Uterus (tissue), 3 donors: ENCODE measurements at regions not wholly inside any gene's neighbourhood (a gene's known extent, or its start where the extent isn't known, plus 50 kb on each side); places are given as distances from the start of the nearest gene placed in this dataset.

Experiments
- DNase-seq, 2 donors: peaks; one replicate each; pipeline ENCODE4 v3.0.0-alpha.2; 2019 to 2020
- H3K27ac ChIP-seq, 2 donors: fragments of 200-600 bp; sonication (generic); 1 replicate in 1 of 2; 2 replicates in 1 of 2; pipeline ENCODE4 v1.5.1; 2016 to 2018
- H3K27me3 ChIP-seq, 2 donors: fragments of 200-600 bp; sonication (generic); one replicate each; pipeline ENCODE4 v1.5.1; 2018 to 2019; ENCODE audit warnings: control low read depth in 1 of 2
- H3K36me3 ChIP-seq, 2 donors: fragments of 200-600 bp; sonication (generic); one replicate each; pipeline ENCODE4 v1.5.1; 2019; ENCODE audit warnings: control low read depth in 1 of 2
- H3K4me1 ChIP-seq, 2 donors: fragments of 200-600 bp; sonication (generic); one replicate each; pipeline ENCODE4 v1.5.1; 2018 to 2019; ENCODE audit warnings: control low read depth in 1 of 2
- H3K4me3 ChIP-seq, 2 donors: fragments of 200-600 bp; sonication (generic); 1 replicate in 1 of 2; 2 replicates in 1 of 2; pipeline ENCODE4 v1.5.1; 2018 to 2019; ENCODE audit warnings: mild to moderate bottlenecking in 1 of 2
- H3K9me3 ChIP-seq, 2 donors: fragments of 200-600 bp; sonication (generic); one replicate each; pipeline ENCODE4 v1.5.1; 2019; ENCODE audit warnings: control low read depth in 1 of 2
- POLR2A ChIP-seq, 2 donors: fragments of 450-650 bp; IDR thresholded peaks; one replicate each; pipeline ENCODE4 v1.6.1; 2016; ENCODE audit warnings: antibody characterized with exemption in 2 of 2, mild to moderate bottlenecking in 1 of 2, moderate library complexity in 1 of 2
- intact Hi-C: fragments of 100-400 bp; cut with DNase I; formaldehyde crosslinking; loops from one replicate; pipeline ENCODE4 v1.15.1; 2023; ENCODE audit warnings: low total_unique reads
- TF ChIP-seq, protein P1 (sequence below), 4 experiments: fragments of 200-600 bp in 2 of 4; fragments of 450-650 bp in 2 of 4; sonication (generic) in 2 of 4; IDR thresholded peaks; one replicate each; pipeline ENCODE4 v1.5.1; 2016 to 2019; ENCODE audit warnings: antibody characterized with exemption in 4 of 4, mild to moderate bottlenecking in 2 of 4, moderate library complexity in 1 of 4
- donor health status: DM: yes; HTN: yes; CAD: no.

DNA sequence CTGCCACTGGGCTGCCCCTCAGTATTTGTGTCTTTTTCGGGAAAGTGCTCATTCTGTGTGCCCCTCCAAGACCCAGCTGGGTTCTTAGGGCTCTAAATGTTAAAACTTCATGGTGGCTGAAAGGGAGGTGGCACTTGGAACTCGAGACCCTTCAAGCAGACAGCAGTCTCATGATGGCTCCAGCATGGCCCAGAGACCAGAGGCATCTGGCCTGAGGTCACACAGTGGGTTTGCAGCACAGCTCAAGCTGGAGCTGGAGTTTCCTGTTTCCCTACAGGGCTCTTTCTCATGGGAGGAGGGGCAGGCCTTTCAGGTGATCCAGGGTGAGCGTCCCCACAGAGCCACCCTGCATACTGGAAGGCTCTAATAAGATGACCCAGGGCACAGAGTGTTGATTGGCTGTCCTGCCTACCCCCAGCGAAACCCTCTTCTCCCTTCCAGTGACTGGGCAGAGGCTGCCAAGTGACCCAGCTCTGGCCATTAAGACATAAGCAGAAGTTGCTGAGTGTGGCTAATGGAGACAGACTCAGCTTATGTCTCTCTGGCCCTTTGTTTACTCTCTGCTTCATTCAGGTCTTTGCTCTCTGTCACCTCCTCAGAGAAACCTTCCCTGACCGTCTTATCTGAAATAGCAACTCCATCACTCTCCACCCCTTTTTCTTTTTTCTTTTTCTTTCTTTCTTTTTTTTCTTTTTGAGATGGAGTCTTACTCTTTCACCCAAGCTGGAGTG lies 166.6 kb upstream of the SMAD3 start:
- Histone ChIP-seq H3K27me3 (no peaks in the 10 kb centered on the region), H3K9me3 (no peaks in the 10 kb centered on the region), H3K36me3 (no peaks in the 10 kb centered on the region), H3K4me3 (no peak overlapping the region), H3K27ac (no peak overlapping the region), H3K4me1 (no peaks in the 10 kb centered on the region)
- intact Hi-C loops, result no loop called here
- no peak for DNase-seq
- TF ChIP-seq, protein P1, sequence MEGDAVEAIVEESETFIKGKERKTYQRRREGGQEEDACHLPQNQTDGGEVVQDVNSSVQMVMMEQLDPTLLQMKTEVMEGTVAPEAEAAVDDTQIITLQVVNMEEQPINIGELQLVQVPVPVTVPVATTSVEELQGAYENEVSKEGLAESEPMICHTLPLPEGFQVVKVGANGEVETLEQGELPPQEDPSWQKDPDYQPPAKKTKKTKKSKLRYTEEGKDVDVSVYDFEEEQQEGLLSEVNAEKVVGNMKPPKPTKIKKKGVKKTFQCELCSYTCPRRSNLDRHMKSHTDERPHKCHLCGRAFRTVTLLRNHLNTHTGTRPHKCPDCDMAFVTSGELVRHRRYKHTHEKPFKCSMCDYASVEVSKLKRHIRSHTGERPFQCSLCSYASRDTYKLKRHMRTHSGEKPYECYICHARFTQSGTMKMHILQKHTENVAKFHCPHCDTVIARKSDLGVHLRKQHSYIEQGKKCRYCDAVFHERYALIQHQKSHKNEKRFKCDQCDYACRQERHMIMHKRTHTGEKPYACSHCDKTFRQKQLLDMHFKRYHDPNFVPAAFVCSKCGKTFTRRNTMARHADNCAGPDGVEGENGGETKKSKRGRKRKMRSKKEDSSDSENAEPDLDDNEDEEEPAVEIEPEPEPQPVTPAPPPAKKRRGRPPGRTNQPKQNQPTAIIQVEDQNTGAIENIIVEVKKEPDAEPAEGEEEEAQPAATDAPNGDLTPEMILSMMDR (IDR thresholded peaks at IDR 0.05), result no peak
- no peak for TF ChIP-seq POLR2A (IDR thresholded peaks at IDR 0.05)

DNA sequence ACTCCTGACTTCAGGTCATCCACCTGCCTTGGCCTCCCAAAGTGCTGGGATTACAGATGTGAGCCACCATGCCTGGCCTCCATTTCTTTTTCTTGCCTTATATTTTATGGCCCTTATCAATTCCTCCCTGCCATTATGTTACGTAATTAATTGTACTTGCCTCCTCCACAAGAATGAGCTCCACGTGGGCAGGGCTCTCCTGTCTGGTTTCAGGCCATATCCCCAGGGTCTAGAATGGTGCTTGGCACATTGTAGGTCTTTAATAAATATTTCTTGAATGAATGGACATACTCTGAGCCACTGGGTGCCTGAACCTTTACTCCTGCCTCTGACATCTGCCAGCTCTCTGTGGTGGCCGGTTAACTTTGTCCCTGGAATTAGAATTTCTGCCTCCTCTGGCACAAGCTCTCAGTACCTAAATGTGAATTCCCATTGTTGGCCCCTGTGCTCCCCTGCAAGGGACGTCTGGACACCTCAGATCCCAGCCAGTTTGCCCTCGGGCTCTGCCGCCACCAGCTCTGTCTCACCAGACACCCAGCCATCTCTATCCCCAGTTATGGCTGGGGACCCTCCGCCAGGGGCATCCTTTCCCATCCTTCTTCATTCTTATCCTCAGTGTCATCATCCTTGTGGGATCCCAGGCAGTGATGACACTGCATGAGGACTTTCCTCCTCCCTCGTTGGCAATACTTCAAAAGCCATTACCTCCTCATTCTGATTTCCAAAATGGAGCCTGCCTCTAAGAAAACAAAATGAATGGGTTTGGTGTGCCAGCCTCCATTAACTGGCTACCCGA lies 165.6 kb upstream of the SMAD3 start:
- intact Hi-C loops, result no loop called here
- no peaks in the 10 kb centered on the region for H3K9me3 ChIP-seq
- H3K27ac ChIP-seq, result no peak overlapping the region
- no peak overlapping the region for H3K4me3 ChIP-seq
- no peak for TF ChIP-seq POLR2A (IDR thresholded peaks at IDR 0.05)
- TF ChIP-seq, protein P1 (IDR thresholded peaks at IDR 0.05), result no peak
- DNase-seq, result no peak
- no peaks in the 10 kb centered on the region for H3K27me3 ChIP-seq
- H3K4me1 ChIP-seq, result no peaks in the 10 kb centered on the region
- H3K36me3 ChIP-seq, result no peaks in the 10 kb centered on the region

DNA sequence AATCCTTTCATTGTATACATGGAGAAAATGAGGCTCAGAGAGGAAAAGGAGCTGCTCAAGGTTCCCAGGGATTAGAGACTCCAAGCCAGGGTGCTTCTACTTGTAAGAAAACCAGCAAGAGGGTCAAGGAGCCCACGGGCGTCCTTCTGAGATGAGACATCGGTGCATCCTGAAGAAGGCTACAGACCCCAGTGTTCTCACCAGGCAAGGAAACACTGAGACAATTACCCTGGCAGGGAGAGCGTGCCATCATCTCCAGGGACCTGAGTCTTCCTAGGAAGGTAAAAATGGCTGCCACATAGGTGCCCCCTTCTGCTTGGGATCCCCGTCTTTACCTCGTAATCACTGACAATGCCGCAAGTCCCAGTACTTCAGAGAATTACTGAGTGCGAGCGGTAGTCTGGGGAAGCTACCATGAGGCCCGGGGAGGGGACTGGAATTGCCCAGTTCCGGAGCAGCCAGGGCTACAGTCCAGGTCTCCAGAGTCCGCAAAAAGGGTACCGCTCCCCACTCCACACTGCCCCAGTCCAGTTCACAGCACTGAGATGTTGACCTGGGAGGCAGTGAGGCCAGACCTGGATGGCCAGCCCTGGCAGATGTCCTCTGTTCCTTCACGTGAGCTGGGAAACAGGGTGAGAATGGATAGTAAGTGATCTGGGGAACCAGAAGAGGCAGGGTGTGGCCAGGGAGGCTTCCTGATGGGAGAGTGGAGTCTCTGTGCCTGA lies 164.7 kb upstream of the SMAD3 start:
- TF ChIP-seq, protein P1 (IDR thresholded peaks at IDR 0.05), result no peak
- TF ChIP-seq POLR2A (IDR thresholded peaks at IDR 0.05), result no peak
- Histone ChIP-seq H3K4me1 (no peaks in the 10 kb centered on the region), H3K27me3 (no peaks in the 10 kb centered on the region), H3K36me3 (no peaks in the 10 kb centered on the region), H3K27ac (no peak overlapping the region), H3K4me3 (no peak overlapping the region), H3K9me3 (no peaks in the 10 kb centered on the region)
- DNase-seq, result no peak
- intact Hi-C loops, result no loop called here

DNA sequence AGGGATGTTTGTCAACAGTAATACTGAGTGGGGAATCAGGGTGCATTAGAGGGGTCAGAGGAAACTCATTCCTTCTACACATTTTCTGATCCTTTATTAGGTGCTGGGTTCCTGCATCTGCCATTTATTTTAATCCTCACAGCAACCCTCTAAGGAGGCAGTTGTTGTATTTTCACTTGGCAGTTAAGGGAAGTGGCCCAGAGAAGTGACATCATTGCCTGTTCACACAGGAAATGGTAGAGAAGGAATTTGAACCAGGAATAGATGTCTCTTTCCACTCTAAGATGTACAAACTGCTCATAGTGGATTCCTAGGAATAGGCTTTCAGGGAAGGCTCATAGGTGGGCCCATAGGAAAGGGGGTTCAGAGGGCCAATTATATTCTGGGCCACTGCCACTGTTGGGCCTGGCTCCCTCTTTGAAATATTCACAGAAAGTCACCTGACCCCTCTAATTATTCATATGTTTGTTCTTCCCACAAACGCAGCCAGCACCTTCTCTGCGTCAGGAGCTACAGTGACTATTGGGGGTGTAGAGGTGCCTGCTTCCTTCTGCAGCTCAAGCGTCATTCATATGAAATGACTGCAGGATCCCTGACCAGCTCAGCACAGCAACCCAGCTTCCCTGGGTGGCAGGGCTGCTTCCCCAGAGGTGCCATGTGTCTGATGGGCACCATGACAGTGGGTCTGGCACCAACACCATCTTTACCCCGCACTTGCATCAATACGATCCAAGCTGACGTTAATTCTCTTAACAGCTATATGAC lies 163.9 kb upstream of the SMAD3 start:
- Histone ChIP-seq H3K9me3 (no peaks in the 10 kb centered on the region), H3K36me3 (no peaks in the 10 kb centered on the region), H3K4me1 (no peaks in the 10 kb centered on the region), H3K27me3 (no peaks in the 10 kb centered on the region), H3K27ac (no peak overlapping the region), H3K4me3 (no peak overlapping the region)
- intact Hi-C loops, result no loop called here
- no peak for DNase-seq
- no peak for TF ChIP-seq POLR2A (IDR thresholded peaks at IDR 0.05)

DNA sequence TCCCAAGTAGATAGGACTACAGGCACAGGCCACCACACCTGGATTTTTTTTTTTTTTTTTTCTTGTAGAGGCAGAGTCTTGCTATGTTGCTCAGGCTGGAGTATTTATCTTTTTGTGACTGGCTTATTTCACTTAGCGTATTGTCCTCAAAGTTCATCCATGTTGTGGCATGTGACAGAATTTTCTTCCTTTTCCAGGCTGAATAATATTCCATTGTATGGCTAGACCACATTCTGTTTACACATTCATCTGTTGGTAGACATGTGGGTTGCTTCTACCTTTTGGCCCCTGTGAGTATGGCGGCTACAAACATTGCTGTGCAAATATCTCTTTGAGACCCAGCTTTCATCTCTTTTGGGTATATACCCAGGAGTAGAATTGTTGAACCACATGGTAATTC lies 160.2 kb upstream of the SMAD3 start:
- TF ChIP-seq POLR2A (IDR thresholded peaks at IDR 0.05), result no peak
- TF ChIP-seq, protein P1 (IDR thresholded peaks at IDR 0.05), result no peak
- intact Hi-C loops, result no loop called here
- Histone ChIP-seq H3K36me3 (no peaks in the 10 kb centered on the region), H3K27ac (no peak overlapping the region), H3K9me3 (no peaks in the 10 kb centered on the region), H3K4me3 (no peak overlapping the region), H3K4me1 (no peaks in the 10 kb centered on the region), H3K27me3 (no peaks in the 10 kb centered on the region)
- DNase-seq, result no peak
